HG03095 (cell line): ENCODE measurements at regions not wholly inside any gene's neighbourhood (a gene's known extent, or its start where the extent isn't known, plus 50 kb on each side); places are given as distances from the start of the nearest gene placed in this dataset.
"Not testable (repeated sequence)": the region's sequence is repeated elsewhere in the genome, so short reads cannot be mapped to it uniquely, and the experiment has no call there.

Source experiments
- ATAC-seq: cut with Tn5 transposase; IDR thresholded peaks from one replicate; pipeline ENCODE4 v1.9.1; 2021; ENCODE audit warnings: moderate library complexity; ENCODE audit not compliant: unreplicated experiment

DNA sequence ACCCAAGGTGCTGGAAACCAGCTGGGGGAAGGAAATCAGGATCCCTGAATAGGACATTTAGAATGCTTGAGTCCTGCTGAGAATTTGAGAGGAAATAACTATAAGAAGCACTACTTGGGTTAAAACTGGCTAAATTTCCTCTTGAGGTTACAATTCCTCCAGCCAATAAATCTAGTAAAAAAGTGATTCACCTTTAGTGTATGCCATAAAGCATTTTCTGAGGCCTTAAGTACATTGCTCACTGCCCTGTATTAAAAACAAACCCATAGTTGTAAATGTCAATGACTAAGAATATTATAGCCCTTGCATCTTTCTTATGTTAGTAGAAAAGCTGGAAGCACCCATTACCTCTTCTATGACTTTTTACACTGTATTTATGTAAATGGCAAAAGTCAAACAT lies 634.7 kb upstream of the ARRDC3 start:
- no peak for ATAC-seq

DNA sequence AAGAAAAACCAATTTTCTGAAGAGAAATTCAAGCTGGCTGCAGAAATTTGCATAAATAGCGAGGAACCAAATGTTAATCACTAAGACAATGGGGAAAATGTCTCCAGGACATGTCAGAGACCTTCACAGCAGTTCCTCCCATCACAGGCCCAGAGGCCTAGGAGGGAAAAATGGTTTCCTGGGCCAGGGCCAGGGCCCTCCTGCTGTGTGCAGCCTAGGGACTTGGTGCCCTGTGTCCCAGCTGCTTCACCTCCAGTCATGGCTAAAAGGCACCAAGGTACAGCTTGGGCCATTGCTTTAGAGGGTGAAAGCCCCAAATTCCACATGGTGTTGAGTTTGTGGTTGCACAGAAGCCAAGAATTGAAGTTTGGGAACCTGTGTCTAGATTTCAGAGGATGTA lies 628.7 kb upstream of the ARRDC3 start:
- not testable (repeated sequence) for ATAC-seq

DNA sequence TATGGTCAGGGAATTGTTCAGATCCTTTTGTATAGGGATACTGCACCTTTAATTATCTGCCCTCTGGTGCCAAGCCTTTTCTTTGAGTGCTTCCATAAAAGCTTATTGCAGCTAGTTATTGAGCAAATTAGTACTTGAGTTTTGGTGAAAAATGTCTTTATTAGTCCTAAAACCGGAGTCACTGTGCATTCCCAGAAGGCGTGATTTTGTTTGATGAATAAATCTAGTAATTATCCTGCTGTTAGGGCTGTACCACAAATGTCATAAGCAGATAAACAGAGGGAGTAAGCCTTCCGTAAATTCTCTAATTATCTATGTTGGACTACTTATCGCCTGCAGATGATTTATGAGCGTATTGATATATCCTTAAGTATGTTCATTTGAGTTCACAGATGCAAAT lies 620.7 kb upstream of the ARRDC3 start:
- ATAC-seq: no peak

DNA sequence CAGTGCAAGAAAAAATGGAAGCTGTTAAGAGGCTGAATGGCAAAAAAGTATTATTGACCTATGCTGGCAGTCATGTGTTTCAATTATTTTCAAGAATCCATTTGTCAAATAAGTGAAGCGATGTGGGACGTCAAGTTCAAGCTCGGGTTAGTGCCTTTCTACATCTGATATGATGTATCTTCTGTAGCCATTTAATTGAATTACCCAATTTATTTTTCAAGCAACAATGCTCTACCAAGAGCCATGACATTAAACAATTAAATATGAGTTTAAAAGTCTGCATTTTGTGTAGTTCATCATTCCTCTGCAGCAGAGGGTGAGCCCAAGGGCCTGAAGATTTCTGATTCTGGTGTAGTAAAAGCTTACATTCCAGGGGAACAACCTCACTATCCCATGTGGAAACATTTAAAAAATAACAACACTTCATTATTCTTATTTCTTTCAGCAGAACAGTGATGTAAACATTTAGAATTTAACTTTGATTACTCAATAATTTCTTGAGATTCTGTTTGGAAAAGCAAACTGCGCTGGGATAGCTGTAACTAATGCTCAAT lies 619.7 kb upstream of the ARRDC3 start:
- ATAC-seq: no peak

DNA sequence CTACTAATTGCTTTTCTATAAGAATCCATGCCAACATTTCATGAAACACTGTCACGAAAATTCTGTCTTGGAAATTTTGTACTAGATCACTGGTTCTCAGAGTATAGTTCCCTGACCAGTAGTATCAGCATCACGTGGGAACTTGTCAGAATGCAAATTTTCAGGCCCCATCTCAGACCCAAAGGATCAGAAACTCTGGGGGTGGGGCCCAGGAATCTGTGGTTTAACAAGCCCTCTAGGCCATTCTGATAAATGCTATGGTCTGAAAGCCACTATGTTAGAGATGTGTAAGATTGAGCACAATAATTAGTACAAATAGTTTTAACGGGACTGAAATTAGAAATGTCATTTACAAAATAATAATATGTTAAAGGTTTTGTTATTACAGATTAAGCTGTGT lies 615.7 kb upstream of the ARRDC3 start:
- ATAC-seq: no peak

DNA sequence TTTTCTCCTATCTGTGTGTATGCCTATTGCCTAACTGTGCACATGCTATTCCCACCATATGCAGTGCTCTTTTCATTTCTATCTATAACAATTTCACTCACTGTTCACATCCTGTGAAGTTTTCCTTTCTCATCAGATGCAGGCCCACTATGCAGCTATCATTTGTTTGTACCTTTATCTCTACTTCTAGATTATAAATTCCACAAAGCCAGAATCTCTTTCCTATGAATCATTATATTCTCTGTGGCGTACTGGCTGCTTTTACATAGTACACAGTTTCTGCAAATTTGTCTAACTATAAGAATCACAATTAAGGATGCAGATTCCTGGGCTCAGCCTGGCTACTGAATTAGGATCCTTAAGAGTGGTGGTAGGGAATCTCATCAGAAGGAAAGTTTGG lies 600.8 kb upstream of the ARRDC3 start:
- no peak for ATAC-seq

DNA sequence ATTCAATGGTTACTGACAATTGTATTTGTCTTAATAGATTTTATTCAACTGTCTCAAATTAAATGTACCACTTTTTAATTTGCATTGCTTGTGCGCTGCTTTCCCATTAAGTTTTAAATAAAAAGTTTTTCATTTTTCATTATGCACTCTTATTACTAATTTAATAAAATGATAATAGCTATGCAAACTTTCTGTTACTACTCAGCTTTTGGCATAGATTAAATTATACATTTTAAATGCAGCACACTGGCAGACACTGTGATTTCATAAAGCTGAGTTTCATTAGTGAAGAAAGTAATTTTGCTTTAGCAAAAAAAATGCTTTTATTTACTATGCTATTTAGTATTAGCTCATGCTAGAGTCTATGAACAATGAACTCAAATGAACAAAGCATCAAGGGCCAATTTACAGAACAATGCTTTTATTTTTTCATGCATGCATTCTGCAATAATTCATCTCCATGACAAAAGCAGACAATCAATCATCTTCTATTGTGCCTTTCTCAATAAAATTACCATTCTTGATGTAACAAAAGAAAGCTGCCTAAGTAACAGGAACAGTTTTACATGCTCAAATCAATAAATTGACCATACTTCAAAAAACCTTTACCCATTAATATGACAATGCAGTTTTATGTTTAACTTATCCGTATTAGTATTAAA lies 595.2 kb upstream of the ARRDC3 start:
- ATAC-seq: no peak

DNA sequence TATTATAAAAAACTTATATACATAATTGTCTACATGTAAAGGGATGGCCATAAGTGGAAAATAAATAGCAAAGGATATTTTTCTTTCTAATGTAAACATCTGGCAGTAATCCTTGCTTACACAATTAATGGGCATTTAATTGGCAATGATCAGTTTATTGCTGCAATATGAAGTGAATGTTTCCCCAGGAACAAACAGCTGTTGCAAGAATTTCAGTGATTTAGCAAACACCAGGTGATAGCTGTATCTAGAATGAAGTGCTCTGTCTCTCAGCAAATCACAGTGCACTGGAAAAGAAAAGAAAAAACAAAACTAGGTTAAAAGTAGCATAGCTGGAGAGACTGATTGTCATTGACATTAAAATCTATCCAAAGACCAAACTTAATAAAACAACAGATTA lies 594.5 kb upstream of the ARRDC3 start:
- no peak for ATAC-seq

DNA sequence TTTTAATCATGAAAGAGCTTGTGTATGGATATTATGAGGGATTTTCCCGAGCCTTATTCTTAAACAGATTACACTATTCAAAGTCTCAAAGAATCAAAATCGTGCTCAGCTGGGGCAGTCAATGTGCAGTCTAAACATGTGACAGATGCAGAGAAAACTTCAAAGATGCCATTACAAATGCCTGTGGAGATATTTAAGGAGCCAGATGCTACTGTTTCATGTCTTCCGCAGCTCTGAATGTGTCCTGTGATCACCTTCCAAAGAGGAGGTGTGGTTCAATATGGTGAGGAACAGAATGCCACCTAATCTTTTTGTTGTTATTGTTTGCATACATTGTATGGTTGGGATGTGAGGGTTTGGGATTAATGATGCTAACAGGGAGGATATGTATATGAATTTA lies 593.3 kb upstream of the ARRDC3 start:
- no peak for ATAC-seq

DNA sequence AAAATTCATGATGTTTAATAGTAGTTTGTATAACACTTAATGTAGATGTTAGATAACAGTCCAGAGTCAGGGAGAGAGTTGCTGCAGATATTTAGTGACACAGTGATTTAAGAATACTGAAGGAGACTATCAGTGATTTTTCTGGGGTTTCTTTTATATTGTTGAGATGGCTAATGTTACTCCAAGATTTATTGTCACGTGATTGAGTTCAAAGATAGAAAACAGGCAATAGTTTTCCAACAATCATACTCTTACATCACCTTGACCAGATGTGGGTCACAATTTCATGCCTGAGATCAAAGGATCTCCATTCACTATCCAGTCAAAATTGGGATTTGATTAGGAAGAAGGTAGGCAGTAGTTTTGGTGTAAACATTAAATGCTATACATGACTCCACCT lies 580.0 kb upstream of the ARRDC3 start:
- no peak for ATAC-seq

DNA sequence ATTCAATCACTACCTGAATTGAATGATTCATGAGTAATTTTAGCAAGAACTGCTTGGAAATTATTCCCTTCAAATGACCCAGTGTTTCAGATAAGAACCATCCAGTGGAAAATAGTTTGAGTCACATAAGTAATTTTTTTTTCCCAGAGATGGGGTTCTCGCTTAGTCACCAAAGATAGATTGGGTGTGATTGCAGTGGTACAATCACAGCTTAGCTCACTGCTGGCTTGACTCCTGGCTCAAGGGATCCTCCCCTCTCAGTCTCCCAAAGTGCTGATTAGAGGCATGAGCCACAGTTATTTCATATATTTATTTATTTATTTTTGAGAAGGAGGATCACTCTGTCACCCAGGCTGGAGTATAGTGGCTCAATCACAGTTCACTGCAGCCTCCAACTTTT lies 574.5 kb upstream of the ARRDC3 start:
- ATAC-seq: no peak

DNA sequence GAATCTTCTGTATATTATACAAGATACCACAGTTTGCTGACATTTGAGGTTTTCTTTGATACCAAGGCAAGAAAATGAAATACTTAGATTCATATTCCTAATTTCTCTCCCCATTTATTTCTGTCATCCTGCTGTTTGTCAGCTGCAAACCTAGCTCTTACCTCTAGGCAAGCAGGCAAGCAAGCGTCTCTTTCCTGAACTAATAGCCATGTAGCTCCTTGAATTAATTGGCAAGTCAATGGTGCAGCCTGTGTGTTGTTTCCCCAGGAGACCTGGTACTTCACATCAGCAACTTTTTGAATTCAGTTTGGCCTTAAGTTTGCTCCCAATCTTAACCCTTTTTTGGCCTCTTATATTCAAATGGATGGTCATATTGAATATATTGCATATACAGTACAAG lies 573.6 kb upstream of the ARRDC3 start:
- no peak for ATAC-seq

DNA sequence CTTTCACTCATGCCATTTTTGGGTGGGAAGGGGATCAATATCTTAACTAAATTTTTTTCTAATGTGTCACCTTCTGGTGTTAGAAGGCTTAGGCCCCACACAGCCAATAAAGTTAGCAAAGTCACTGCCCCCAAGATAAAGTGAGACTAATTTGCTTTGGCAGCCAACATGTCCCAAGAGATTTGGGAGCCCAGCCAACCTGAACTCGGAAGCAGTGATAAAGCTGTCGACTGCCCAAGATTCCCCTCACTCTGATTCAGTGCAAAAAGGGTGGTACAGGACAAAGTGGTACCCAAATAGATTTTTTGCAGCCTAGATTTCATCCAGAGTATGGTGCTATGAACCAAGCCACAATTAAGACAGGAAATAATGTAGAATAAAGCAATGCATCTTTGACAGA lies 572.5 kb upstream of the ARRDC3 start:
- ATAC-seq: no peak

DNA sequence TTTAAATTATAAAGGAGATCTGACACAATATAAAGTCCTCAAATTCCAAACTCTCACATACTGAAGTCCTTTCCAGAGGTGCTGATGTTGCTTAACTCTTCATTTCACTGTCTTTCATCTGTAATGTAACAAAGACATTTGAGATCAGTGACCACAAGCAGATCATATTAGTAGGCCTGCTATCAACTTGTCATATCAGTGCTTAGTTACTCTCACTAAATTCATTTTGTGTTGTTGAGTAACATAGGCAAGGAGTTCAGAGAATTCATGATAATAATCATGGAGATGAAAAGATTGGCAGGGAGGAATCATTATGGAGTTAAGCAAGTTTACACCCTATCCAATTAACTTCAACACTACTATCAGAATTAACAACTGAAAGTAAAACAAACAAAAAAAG lies 571.0 kb upstream of the ARRDC3 start:
- ATAC-seq: no peak

DNA sequence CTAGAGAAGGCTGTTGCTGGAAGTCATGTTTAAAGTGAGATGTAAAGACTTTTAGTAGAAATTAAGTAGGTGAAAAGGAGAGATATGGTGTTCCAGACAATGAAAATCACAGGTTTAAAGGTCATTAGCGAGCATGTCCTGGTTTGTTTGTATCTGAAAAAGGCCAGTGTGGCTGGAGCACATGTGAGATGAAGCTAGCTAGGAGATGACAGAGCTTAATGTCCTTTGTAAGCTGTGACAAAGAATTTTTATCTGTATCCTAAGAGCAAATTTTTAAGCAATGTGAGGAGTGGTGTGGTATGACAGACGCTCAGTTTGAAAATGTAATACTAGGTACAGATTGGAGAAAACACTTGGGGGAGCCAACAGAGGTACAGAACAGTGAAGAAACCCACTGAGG lies 567.2 kb upstream of the ARRDC3 start:
- ATAC-seq: no peak

DNA sequence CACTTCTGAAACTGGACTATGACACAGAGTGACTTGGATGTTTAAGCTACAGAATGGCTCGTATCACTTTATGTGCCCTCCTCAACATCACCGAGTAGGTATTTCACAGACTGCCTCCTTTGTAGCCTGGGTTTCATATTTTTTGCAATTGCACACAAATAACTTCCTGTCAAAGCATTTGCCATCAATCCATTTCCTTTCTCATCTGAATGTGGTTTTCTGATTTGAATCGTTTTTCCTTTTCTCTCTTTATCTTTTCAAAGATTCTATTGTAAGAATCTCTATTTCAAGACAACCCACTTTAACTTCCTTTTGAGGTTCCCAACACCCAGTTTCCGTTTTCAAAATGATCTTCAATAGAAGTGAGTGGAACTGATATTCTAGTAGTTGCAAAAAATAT lies 563.8 kb upstream of the ARRDC3 start:
- ATAC-seq: no peak

DNA sequence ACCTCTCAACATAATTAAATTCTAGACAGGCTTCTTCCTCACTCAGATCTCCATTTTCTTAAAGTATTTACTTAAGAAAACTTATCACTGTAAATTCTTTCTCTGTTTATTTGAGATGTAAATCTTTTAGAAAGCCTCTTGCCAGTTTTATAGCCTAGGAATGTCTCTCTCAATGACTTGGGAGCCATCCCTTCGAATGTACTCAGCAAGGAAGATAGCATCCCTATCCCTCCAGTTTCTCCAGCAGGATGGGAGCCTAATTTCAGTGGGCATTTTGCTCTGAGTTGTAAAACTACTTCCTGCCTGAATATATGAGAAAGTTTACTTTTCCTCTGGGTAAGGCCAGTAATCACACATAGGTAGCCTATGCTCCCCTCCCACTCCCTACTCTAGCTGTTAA lies 558.5 kb upstream of the ARRDC3 start:
- no peak for ATAC-seq

DNA sequence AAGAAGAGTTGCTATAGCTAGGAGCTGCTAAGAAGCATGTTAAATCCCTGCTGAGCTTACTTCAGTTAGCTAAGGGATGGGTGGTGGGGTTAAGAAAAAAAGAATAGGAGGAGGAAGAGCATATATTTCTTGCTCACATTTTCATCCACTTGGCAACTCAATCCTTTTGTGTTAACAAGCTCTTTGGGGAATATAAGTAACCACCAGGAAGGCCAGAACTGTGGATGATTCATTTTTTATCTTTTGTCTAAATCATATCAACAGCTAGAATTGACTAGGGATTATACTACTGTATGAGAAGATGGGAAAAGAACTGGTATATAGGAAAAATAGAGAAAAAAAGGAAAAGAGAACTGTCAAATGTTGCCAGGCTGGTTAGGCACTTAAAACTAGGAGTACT lies 555.3 kb upstream of the ARRDC3 start:
- ATAC-seq: no peak

DNA sequence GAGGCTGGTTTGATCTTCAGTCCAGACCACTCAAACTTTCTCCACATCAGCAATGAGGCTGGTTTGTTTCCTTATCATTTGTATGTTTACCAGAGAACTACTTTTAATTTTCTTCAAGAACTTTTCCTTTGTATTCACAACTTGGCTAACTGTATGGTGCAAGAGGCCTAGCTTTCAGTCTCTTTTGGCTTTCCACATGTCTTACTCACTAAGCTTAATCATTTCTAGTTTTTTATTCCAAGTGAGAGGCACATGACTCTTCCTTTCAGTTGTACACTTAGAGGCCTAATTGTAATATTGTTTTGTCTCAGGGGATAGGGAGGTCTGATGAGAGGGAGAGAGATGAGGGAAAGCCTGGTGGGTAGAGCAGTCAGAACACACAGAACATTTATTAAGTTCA lies 554.0 kb upstream of the ARRDC3 start:
- ATAC-seq: no peak

DNA sequence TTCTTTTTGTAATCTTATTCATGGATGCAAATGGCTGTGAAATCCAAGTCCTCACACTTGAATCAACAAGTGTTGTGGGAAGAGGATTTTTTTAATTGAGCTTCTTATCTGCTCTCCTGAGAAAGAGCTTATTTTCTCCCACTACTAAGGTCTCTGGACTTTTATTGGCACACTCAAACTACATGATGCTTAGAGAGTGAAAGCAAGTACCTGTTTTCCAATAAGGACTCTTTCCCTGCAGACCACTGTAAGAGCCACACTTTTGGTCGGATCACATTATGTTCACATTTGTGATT lies 546.4 kb upstream of the ARRDC3 start:
- no peak for ATAC-seq

DNA sequence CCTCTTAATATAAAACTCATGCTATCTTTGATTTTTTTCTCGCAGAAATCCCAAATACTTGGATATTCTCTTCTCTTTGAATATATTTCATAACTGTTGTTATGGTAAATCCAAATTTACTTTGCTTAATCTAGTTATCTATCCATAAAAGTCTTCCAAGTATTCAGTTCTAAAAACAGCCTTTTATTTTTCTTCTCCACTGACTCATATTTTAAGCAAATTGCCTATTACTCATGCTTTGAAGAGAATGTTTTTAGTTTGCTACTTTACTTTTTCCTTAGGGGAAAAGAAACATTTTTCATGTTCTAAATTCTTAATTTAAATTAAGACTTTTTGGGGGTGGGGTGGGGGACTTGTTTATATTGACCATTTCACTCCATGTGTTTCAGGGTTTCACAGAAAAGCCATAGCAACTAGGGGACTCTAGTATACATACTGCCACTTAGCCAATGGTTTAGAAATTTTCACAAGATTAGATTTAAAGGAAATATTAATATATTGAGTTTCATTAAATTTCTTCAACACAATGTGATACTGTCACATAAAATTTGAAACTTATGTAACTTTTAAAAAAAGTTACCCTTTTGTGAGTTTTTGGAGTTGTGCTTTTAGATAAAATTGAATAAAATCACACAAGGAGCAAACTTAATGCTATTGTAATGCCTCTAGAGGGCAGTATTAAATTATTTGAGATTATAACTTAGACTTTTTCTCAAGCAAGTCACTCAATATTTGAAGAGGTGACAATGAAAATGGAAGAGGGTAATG lies 545.8 kb upstream of the ARRDC3 start:
- ATAC-seq: no peak

DNA sequence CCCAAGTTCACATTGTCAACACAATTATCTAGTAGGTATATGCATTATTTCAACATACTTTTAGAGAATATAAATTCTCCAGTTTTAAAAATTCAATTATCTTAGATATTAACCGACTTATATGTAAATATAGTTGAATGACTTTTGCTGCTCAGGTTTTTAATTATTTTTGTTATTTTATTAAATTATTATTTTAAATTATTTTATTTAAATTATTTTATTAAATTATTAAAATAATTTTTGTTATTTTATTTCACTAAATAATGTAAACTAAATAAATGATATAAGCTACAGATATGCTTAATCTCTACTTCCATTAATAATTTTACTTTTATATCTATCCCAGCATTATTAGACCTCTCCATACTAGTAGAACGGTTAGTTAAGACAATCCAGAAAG lies 544.3 kb upstream of the ARRDC3 start:
- ATAC-seq: no peak

DNA sequence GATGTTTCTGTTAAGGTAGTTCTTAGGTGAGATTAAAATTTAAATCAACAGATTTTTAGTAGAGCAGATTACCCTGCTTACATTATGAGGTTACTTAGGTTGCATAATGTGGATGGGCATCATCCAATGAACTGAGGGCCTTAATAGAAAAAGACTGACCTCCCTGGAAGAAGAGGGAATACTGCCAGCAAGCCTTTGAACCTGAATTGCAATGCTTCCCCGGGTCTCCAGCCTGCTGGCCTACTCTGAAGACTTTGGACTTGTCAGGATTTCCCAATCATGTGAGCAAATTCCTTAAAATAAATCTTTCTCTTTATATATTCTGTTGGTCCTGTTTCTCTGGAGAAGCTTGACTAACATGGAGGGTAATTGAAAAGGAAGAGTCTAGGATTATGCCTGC lies 542.1 kb upstream of the ARRDC3 start:
- ATAC-seq: no peak
